BE2C (cell line): ENCODE measurements at regions not wholly inside any gene's neighbourhood (a gene's known extent, or its start where the extent isn't known, plus 50 kb on each side); places are given as distances from the start of the nearest gene placed in this dataset.

Source experiments
- DNase-seq: peaks from one replicate; pipeline ENCODE4 v3.0.0-alpha.2; 2020
- H3K27me3 ChIP-seq: fragments of 250-450 bp; sonication (Bioruptor Pico); 2 replicates; pipeline ENCODE4 v1.5.1; 2020; ENCODE audit warnings: mild to moderate bottlenecking
- H3K36me3 ChIP-seq: fragments of 250-450 bp; sonication (Bioruptor Pico); 2 replicates; pipeline ENCODE4 v1.5.1; 2020; ENCODE audit warnings: mild to moderate bottlenecking
- H3K4me1 ChIP-seq: fragments of 250-450 bp; sonication (Bioruptor Pico); 2 replicates; pipeline ENCODE4 v1.5.1; 2020
- H3K4me3 ChIP-seq: 2 replicates; pipeline ENCODE4 v1.5.1; 2011; ENCODE audit warnings: low read depth, low read length
- H3K9me3 ChIP-seq: fragments of 250-450 bp; sonication (Bioruptor Pico); 2 replicates; pipeline ENCODE4 v1.5.1; 2020
- TF ChIP-seq, protein P1 (sequence below): IDR thresholded peaks from 2 replicates; pipeline ENCODE4 v1.5.1; 2012; ENCODE audit warnings: mild to moderate bottlenecking, low read depth, low read length

DNA sequence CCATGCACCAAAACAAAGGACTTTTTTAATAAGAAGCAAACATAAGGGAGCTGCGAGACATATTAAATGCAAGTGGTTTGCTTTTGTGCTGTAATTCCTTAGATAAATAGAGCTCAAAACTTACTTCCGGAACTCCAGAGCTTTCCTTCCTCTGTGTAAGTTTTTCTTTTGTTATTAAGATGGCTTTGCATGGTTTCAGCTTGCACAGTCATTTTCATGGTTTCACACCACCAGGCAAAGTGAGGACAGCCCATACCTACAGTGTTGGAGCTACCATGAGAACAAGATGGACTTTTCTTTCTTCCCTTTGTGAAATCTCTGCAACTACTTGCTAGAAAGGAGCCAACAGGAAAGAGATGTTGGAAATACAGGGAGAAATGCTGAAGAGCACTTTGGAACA, 368.0 kb downstream of the SETD4 start:
- no peaks in the 10 kb centered on the region for H3K4me1 ChIP-seq
- no peaks in the 10 kb centered on the region for H3K36me3 ChIP-seq
- DNase-seq: no peak
- no peaks in the 10 kb centered on the region for H3K9me3 ChIP-seq
- no peak overlapping the region for H3K4me3 ChIP-seq
- TF ChIP-seq, protein P1, sequence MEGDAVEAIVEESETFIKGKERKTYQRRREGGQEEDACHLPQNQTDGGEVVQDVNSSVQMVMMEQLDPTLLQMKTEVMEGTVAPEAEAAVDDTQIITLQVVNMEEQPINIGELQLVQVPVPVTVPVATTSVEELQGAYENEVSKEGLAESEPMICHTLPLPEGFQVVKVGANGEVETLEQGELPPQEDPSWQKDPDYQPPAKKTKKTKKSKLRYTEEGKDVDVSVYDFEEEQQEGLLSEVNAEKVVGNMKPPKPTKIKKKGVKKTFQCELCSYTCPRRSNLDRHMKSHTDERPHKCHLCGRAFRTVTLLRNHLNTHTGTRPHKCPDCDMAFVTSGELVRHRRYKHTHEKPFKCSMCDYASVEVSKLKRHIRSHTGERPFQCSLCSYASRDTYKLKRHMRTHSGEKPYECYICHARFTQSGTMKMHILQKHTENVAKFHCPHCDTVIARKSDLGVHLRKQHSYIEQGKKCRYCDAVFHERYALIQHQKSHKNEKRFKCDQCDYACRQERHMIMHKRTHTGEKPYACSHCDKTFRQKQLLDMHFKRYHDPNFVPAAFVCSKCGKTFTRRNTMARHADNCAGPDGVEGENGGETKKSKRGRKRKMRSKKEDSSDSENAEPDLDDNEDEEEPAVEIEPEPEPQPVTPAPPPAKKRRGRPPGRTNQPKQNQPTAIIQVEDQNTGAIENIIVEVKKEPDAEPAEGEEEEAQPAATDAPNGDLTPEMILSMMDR: no peak
- H3K27me3 ChIP-seq: no peaks in the 10 kb centered on the region

DNA sequence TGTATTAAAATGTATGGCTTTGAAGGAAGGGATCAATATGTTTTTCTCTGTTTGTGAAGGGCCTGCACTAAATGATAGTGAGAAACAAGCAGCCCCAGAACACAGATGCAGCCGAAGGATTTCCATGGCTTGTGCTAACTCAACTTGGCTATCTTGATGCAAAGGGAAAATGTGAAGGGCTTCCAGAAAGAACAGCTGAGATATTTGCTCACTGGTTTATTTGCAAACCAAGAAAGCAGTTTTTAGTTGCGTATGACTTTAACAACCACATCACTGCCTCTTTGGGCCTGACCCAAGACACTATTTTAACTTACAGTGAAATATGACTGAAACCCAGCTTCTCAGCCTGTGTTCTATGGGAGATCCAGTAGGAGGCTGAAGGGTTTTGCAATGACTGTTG, 369.9 kb downstream of the SETD4 start:
- no peaks in the 10 kb centered on the region for H3K27me3 ChIP-seq
- no peaks in the 10 kb centered on the region for H3K4me1 ChIP-seq
- no peaks in the 10 kb centered on the region for H3K36me3 ChIP-seq
- TF ChIP-seq, protein P1: no peak
- no peak overlapping the region for H3K4me3 ChIP-seq
- no peaks in the 10 kb centered on the region for H3K9me3 ChIP-seq
- DNase-seq: no peak

DNA sequence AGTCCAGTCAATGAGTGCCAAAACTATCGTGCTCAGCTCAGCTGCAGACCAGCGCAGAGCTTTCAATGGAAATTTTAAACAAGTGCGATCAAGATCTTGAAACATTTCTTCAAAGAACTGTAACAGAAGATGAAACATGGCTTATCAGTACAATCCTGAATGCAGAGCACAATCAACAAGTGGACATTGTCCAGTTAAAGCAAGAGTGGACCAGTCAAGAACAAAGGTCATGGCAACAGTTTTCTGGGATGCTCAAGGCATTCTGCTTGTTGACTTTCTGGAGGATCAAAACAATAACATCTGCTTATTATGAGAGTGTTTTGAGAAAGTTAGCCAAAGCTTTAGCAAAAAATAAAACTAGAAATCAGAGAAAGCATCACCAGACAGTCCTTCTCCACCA, 374.2 kb downstream of the SETD4 start:
- H3K9me3 ChIP-seq: no peaks in the 10 kb centered on the region
- TF ChIP-seq, protein P1: no peak
- no peak overlapping the region for H3K4me3 ChIP-seq
- H3K27me3 ChIP-seq: no peaks in the 10 kb centered on the region
- H3K4me1 ChIP-seq: no peaks in the 10 kb centered on the region
- H3K36me3 ChIP-seq: no peaks in the 10 kb centered on the region
- DNase-seq: no peak

DNA sequence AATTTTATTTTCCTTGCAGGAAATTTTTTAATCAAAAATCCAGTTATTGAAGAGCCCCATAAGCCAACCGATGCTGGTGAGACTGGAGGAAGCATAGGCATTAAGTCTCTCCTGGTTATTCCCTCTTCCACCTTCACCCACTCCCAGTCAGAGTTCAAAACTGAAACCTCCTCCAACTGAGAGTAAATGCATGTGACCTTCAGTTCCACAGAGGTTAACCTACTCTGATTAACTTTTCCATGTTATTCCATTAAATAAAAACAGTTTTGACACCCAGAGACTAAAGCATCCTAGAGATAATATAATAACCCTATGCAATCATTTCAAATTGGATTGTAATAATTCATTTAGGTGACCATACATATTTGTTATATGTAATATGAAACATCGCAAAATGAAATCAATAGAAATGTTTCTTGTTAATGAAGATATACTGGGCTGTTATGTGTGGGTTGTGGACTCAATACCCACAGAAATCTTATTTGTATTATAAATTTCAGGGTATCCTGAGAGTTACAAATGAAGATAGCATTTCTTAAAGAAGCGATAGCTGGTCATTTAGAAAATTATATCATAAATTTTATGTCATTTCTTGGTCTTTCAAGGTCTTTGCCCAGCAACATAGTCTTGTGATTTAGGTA, 376.5 kb downstream of the SETD4 start:
- TF ChIP-seq, protein P1: no peak
- DNase-seq: no peak
- H3K4me3 ChIP-seq: no peak overlapping the region
- no peaks in the 10 kb centered on the region for H3K9me3 ChIP-seq
- H3K27me3 ChIP-seq: no peaks in the 10 kb centered on the region
- no peaks in the 10 kb centered on the region for H3K36me3 ChIP-seq
- H3K4me1 ChIP-seq: no peaks in the 10 kb centered on the region

DNA sequence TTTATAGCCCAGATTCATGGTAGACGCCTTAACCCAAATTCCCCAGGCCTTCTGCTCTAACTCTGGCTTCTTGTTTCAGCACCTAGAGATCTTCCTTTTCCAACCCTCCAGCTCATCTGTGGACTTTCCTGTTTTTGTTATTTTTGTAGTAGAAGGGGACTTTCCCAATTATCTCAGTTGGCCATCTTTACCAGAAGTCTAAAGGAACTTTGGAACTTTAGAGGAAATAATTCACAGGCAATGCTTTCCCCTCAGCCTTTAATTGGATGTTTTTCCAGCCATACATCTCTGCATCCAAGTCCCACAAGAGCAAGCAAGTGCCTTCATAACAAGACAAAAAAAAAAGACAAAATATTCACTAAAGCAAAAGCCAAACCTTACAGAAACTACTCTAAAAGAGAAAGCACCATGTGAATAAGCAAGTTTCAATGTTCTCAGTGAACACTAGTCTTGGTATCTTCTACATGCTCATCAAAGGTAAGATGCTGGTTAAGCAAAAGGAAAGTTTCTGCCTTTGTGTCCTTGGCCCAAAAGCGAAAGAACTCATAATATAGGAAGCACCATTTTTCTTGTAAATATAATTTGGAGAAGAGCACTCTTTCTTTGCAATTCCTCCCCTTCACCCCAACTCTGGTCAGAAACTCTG, 377.3 kb downstream of the SETD4 start:
- Histone ChIP-seq H3K36me3 (no peaks in the 10 kb centered on the region), H3K4me1 (no peaks in the 10 kb centered on the region), H3K4me3 (no peak overlapping the region), H3K9me3 (no peaks in the 10 kb centered on the region), H3K27me3 (no peaks in the 10 kb centered on the region)
- no peak for DNase-seq
- TF ChIP-seq, protein P1: no peak

DNA sequence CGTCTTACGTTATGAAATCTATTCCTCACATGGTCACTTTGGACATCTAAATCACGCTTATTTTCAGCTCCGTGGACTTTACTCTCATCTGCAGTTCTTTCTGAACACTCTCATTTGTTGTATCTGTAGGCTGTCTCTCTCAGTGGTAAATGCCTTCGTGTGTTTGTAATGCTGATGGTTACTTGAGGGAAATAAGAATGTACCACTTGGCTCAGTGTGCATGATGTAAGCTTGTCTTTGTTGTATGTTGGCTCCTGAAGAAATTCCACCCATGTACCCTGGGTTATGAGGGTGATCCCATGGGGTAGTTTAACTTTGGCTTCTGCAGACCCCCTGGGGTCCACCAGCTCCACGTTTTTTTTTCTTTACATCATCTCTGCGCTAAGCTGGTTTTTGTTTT, 378.4 kb downstream of the SETD4 start:
- no peak for DNase-seq
- Histone ChIP-seq H3K27me3 (no peaks in the 10 kb centered on the region), H3K36me3 (no peaks in the 10 kb centered on the region), H3K4me3 (no peak overlapping the region), H3K4me1 (no peaks in the 10 kb centered on the region), H3K9me3 (no peaks in the 10 kb centered on the region)
- TF ChIP-seq, protein P1: no peak
